ENCODE measurements at regions not wholly inside any gene's neighbourhood (a gene's known extent, or its start where the extent isn't known, plus 50 kb on each side); places are given as distances from the start of the nearest gene placed in this dataset.

DNA sequence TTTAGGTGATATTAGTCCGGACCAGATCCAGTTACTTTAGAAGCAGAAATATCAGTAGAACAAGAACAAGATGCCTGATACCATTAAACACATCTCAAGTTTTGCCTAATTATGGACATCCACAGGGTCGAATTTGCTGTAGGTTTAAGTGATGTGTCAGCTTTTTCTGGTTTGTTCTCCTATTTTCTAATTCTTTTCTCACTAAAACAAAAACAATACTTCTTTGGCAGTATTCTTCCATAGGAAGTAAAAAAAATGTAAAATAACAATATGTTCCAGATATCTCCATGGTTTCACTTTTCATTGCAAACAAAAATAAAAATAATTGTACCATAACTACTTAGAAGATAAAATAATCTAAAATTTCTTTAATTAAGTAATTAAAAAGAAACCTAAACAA lies 265.7 kb downstream of the SHOX2 start:
- TF ChIP-seq RAD21 (IDR thresholded peaks at IDR 0.05; ENCODE audit: low read depth) (no peak), ZBTB7A (IDR thresholded peaks at IDR 0.05; ENCODE audit: low read depth) (no peak)
